ENCODE measurements at regions not wholly inside any gene's neighbourhood (a gene's known extent, or its start where the extent isn't known, plus 50 kb on each side); places are given as distances from the start of the nearest gene placed in this dataset.

DNA sequence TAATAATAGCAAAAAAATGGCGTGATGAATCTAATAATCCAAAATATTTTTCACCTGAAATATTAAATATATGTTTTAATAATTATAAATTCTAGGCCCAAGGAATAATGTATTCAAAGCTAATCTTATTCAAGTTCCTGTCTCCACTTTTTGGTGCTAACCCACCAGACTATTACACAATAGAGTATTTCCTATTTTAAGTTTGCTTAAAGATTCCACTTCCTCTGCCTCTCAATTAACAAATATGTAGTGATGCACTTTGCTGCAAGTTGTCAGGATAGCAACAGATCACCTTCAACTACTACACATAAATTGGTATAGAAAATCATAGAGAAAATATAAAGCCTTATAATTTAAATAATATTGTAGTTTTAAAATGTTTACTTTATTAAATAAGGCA is 467.5 kb downstream of the C3orf38 start (continued):
- TF ChIP-seq, protein P1, sequence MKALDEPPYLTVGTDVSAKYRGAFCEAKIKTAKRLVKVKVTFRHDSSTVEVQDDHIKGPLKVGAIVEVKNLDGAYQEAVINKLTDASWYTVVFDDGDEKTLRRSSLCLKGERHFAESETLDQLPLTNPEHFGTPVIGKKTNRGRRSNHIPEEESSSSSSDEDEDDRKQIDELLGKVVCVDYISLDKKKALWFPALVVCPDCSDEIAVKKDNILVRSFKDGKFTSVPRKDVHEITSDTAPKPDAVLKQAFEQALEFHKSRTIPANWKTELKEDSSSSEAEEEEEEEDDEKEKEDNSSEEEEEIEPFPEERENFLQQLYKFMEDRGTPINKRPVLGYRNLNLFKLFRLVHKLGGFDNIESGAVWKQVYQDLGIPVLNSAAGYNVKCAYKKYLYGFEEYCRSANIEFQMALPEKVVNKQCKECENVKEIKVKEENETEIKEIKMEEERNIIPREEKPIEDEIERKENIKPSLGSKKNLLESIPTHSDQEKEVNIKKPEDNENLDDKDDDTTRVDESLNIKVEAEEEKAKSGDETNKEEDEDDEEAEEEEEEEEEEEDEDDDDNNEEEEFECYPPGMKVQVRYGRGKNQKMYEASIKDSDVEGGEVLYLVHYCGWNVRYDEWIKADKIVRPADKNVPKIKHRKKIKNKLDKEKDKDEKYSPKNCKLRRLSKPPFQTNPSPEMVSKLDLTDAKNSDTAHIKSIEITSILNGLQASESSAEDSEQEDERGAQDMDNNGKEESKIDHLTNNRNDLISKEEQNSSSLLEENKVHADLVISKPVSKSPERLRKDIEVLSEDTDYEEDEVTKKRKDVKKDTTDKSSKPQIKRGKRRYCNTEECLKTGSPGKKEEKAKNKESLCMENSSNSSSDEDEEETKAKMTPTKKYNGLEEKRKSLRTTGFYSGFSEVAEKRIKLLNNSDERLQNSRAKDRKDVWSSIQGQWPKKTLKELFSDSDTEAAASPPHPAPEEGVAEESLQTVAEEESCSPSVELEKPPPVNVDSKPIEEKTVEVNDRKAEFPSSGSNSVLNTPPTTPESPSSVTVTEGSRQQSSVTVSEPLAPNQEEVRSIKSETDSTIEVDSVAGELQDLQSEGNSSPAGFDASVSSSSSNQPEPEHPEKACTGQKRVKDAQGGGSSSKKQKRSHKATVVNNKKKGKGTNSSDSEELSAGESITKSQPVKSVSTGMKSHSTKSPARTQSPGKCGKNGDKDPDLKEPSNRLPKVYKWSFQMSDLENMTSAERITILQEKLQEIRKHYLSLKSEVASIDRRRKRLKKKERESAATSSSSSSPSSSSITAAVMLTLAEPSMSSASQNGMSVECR (CRISPR knock-in tag; IDR thresholded peaks at IDR 0.05; ENCODE audit: borderline replicate concordance), result no peak

DNA sequence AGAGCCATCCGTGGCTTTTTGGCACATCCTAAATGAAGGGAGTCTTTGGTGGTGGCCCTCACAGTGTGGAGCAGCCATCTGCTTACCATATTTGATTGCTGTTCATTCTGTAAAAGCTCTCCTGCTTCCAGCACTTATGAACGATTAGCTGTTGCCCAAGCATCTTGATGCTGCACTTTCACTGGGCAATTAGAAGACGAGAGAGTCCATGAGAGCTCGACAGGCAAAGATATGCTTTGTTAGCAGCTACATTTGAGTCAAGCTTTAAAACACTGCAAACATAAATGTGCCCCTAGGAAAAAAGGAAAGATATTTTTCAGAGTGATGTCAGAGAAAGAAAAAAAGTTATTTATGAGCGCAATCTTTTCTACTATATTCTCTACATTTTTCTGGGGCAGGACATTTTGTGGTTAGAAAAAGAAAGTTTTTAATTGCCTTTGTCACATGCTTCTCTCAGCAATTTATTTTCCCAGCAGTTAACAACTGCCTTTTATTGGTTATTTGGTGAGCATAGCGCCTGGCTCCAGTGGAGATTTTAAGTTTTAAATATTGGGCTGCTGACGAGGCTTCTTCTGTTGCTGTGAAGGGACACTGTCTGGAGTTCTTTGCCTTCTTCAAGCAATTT is 468.4 kb downstream of the C3orf38 start:
- TF ChIP-seq SMAD3 (CRISPR knock-in tag; IDR thresholded peaks at IDR 0.05; ENCODE audit: borderline replicate concordance), result no peak
- no peak overlapping the region for H3K4me3 Mint-ChIP-seq
- no peaks in the 10 kb centered on the region for H3K36me3 Mint-ChIP-seq
- no peak for ATAC-seq
- no peaks in the 10 kb centered on the region for H3K27me3 Mint-ChIP-seq (ENCODE audit: low read depth)
- DNase-seq (ENCODE audit: low spot score), result no peak
- no peak overlapping the region for H3K27ac Mint-ChIP-seq
- ChIA-PET CTCF (no interaction called here), POLR2A (no interaction called here)
- H3K4me1 Mint-ChIP-seq, result peaks cover 17% of the 10 kb centered on the region
- H3K9me3 Mint-ChIP-seq, result no peaks in the 10 kb centered on the region

DNA sequence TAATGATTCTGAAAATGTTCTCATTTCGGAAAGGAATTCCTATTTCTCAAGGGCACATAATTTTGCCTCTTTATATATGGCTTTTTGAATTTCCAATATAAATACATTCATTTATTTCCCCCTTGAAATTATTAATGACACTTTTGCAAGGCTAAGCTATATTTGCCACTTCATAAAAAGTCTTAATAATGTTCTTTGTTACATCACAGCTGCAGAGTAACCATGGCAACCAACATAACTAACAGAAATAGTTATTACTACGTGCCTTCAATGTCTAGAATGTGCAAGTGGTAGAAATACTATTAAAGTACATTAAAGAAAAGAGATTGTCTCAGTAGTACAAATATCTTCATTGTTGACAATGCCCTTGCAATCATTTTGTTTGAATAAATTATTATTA is 471.8 kb downstream of the C3orf38 start:
- TF ChIP-seq, protein P2, sequence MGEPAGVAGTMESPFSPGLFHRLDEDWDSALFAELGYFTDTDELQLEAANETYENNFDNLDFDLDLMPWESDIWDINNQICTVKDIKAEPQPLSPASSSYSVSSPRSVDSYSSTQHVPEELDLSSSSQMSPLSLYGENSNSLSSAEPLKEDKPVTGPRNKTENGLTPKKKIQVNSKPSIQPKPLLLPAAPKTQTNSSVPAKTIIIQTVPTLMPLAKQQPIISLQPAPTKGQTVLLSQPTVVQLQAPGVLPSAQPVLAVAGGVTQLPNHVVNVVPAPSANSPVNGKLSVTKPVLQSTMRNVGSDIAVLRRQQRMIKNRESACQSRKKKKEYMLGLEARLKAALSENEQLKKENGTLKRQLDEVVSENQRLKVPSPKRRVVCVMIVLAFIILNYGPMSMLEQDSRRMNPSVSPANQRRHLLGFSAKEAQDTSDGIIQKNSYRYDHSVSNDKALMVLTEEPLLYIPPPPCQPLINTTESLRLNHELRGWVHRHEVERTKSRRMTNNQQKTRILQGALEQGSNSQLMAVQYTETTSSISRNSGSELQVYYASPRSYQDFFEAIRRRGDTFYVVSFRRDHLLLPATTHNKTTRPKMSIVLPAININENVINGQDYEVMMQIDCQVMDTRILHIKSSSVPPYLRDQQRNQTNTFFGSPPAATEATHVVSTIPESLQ (CRISPR knock-in tag; IDR thresholded peaks at IDR 0.05), result no peak
- TF ChIP-seq TCF7 (CRISPR knock-in tag; IDR thresholded peaks at IDR 0.05; ENCODE audit: low read depth) (no peak), HMGA2 (CRISPR knock-in tag; IDR thresholded peaks at IDR 0.05) (no peak), KAT7 (CRISPR knock-in tag; IDR thresholded peaks at IDR 0.05; ENCODE audit: borderline replicate concordance) (no peak), ELF4 (CRISPR knock-in tag; IDR thresholded peaks at IDR 0.05; ENCODE audit: low read depth) (no peak), EMX1 (CRISPR knock-in tag; IDR thresholded peaks at IDR 0.05) (no peak), CREM (CRISPR knock-in tag; IDR thresholded peaks at IDR 0.05) (no peak), JAZF1 (CRISPR knock-in tag; IDR thresholded peaks at IDR 0.05) (no peak), JUN (CRISPR knock-in tag; IDR thresholded peaks at IDR 0.05) (no peak), MYBL2 (CRISPR knock-in tag; IDR thresholded peaks at IDR 0.05) (no peak), RORB (CRISPR knock-in tag; IDR thresholded peaks at IDR 0.05) (no peak), NFE2L1 (CRISPR knock-in tag; IDR thresholded peaks at IDR 0.05) (no peak), TEAD4 (CRISPR knock-in tag; IDR thresholded peaks at IDR 0.05) (no peak), ZNF121 (CRISPR knock-in tag; IDR thresholded peaks at IDR 0.05) (no peak), PRRX2 (CRISPR knock-in tag; IDR thresholded peaks at IDR 0.05) (no peak)
- TF ChIP-seq, protein P3, sequence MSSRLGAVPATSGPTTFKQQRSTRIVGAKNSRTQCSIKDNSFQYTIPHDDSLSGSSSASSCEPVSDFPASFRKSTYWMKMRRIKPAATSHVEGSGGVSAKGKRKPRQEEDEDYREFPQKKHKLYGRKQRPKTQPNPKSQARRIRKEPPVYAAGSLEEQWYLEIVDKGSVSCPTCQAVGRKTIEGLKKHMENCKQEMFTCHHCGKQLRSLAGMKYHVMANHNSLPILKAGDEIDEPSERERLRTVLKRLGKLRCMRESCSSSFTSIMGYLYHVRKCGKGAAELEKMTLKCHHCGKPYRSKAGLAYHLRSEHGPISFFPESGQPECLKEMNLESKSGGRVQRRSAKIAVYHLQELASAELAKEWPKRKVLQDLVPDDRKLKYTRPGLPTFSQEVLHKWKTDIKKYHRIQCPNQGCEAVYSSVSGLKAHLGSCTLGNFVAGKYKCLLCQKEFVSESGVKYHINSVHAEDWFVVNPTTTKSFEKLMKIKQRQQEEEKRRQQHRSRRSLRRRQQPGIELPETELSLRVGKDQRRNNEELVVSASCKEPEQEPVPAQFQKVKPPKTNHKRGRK (CRISPR knock-in tag; IDR thresholded peaks at IDR 0.05; ENCODE audit: borderline replicate concordance), result no peak
- TF ChIP-seq, protein P4, sequence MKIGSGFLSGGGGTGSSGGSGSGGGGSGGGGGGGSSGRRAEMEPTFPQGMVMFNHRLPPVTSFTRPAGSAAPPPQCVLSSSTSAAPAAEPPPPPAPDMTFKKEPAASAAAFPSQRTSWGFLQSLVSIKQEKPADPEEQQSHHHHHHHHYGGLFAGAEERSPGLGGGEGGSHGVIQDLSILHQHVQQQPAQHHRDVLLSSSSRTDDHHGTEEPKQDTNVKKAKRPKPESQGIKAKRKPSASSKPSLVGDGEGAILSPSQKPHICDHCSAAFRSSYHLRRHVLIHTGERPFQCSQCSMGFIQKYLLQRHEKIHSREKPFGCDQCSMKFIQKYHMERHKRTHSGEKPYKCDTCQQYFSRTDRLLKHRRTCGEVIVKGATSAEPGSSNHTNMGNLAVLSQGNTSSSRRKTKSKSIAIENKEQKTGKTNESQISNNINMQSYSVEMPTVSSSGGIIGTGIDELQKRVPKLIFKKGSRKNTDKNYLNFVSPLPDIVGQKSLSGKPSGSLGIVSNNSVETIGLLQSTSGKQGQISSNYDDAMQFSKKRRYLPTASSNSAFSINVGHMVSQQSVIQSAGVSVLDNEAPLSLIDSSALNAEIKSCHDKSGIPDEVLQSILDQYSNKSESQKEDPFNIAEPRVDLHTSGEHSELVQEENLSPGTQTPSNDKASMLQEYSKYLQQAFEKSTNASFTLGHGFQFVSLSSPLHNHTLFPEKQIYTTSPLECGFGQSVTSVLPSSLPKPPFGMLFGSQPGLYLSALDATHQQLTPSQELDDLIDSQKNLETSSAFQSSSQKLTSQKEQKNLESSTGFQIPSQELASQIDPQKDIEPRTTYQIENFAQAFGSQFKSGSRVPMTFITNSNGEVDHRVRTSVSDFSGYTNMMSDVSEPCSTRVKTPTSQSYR (CRISPR knock-in tag; IDR thresholded peaks at IDR 0.05), result no peak
- TF ChIP-seq, protein P5, sequence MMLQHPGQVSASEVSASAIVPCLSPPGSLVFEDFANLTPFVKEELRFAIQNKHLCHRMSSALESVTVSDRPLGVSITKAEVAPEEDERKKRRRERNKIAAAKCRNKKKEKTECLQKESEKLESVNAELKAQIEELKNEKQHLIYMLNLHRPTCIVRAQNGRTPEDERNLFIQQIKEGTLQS (CRISPR knock-in tag; conservative IDR thresholded peaks at IDR 0.05), result no peak
- TF ChIP-seq, protein P6, sequence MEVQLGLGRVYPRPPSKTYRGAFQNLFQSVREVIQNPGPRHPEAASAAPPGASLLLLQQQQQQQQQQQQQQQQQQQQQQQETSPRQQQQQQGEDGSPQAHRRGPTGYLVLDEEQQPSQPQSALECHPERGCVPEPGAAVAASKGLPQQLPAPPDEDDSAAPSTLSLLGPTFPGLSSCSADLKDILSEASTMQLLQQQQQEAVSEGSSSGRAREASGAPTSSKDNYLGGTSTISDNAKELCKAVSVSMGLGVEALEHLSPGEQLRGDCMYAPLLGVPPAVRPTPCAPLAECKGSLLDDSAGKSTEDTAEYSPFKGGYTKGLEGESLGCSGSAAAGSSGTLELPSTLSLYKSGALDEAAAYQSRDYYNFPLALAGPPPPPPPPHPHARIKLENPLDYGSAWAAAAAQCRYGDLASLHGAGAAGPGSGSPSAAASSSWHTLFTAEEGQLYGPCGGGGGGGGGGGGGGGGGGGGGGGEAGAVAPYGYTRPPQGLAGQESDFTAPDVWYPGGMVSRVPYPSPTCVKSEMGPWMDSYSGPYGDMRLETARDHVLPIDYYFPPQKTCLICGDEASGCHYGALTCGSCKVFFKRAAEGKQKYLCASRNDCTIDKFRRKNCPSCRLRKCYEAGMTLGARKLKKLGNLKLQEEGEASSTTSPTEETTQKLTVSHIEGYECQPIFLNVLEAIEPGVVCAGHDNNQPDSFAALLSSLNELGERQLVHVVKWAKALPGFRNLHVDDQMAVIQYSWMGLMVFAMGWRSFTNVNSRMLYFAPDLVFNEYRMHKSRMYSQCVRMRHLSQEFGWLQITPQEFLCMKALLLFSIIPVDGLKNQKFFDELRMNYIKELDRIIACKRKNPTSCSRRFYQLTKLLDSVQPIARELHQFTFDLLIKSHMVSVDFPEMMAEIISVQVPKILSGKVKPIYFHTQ (CRISPR knock-in tag; IDR thresholded peaks at IDR 0.05), result no peak
- ATAC-seq (no peak), DNase-seq (ENCODE audit: low spot score) (no peak)
- no peak overlapping the region for H3K4me3 Mint-ChIP-seq
- POLR2A ChIA-PET, result no interaction called here
- H3K9me3 Mint-ChIP-seq, result no peaks in the 10 kb centered on the region
- H3K27ac Mint-ChIP-seq, result no peak overlapping the region
- H3K27me3 Mint-ChIP-seq (ENCODE audit: low read depth), result no peaks in the 10 kb centered on the region
- H3K36me3 Mint-ChIP-seq, result no peaks in the 10 kb centered on the region
- peaks cover 12% of the 10 kb centered on the region for H3K4me1 Mint-ChIP-seq
- CTCF ChIA-PET, result no interaction called here

Measured in WTC11 (cell line).